HepG2 (cell line): ENCODE measurements at regions not wholly inside any gene's neighbourhood (a gene's known extent, or its start where the extent isn't known, plus 50 kb on each side); places are given as distances from the start of the nearest gene placed in this dataset.

Source experiments
- ATAC-seq: fragments of 200-7000 bp; cut with Tn5 transposase; 3 replicates; pipeline ENCODE4 v1.9.1; 2020; ENCODE audit warnings: mild to moderate bottlenecking, moderate library complexity
- BruUV-seq: library from RNA; stranded (reverse); fragments of 400-500 nt; replicated peaks from 2 replicates; lab custom pipeline; 2021; lab: Mats Ljungman, UMichigan
- CTCF ChIA-PET: fragments of 300-600 bp; formaldehyde crosslinking; extraction: SDS; loops from one replicate; lab custom pipeline; 2021; ENCODE audit warnings: low total read pairs, inconsistent platforms, low intra/inter-chr PET ratio; lab: Yijun Ruan, JAX
- POLR2A ChIA-PET: fragments of 350-600 bp; sonication (Branson Sonifier 250); formaldehyde crosslinking; loops from one replicate; lab custom pipeline; 2020; ENCODE audit warnings: antibody characterized with exemption, inconsistent platforms; lab: Yijun Ruan, JAX
- DNase-seq: peaks from one replicate; pipeline ENCODE4 v3.0.0-alpha.2; 2015; ENCODE audit warnings: low spot score
- FAIRE-seq: peaks from 3 replicates; lab custom pipeline; 2011; peaks lifted over from hg19 to GRCh38; lab: Jason Lieb, UNC
- H2AFZ ChIP-seq: one replicate; pipeline ENCODE4 v1.6.1; 2011; ENCODE audit warnings: low read length, inconsistent platforms
- H3K27ac ChIP-seq: fragments of 300-600 bp; 3 replicates; pipeline ENCODE4 v1.8.0; 2011; ENCODE audit warnings: mixed run types, mild to moderate bottlenecking, mixed read lengths, low read length, inconsistent platforms; ENCODE audit not compliant: insufficient read depth; ENCODE audit errors: extremely low read length
- H3K27me3 ChIP-seq, 2 experiments: fragments of 200-600 bp in 1 of 2; 2 replicates in 1 of 2; 3 replicates in 1 of 2; pipeline versions ENCODE4 v1.6.0 to v1.8.0; 2011; ENCODE audit warnings: low read length in 2 of 2, mild to moderate bottlenecking in 2 of 2, moderate library complexity in 2 of 2, inconsistent platforms in 1 of 2; ENCODE audit not compliant: insufficient read depth in 2 of 2, control insufficient read depth in 1 of 2
- H3K36me3 ChIP-seq, 2 experiments: fragments of 200-600 bp in 1 of 2; replicated peaks in 1 of 2; 2 replicates in 1 of 2; 3 replicates in 1 of 2; pipeline versions ENCODE4 v1.5.1 to v1.8.0; 2011; ENCODE audit warnings: low read length in 2 of 2, inconsistent platforms in 1 of 2; ENCODE audit not compliant: insufficient read depth in 2 of 2, control insufficient read depth in 1 of 2
- H3K4me1 ChIP-seq: 2 replicates; pipeline ENCODE4 v1.5.1; 2012; ENCODE audit warnings: low read length, inconsistent platforms; ENCODE audit not compliant: insufficient read depth
- H3K4me2 ChIP-seq: 2 replicates; pipeline ENCODE4 v1.6.0; 2011; ENCODE audit warnings: low read depth, low read length, inconsistent platforms
- H3K4me3 ChIP-seq, 3 experiments: fragments of 200-600 bp in 1 of 3; sonication (generic), shearing (Covaris generic) in 1 of 3; replicated peaks in 1 of 3; 2 replicates each; pipeline ENCODE4 v1.5.1; 2011 to 2016; ENCODE audit warnings: low read length in 3 of 3, inconsistent platforms in 2 of 3, low read depth in 2 of 3, mild to moderate bottlenecking in 2 of 3, control low read depth in 1 of 3, mixed read lengths in 1 of 3; ENCODE audit not compliant: insufficient read depth in 1 of 3
- H3K79me2 ChIP-seq: one replicate; pipeline ENCODE4 v1.6.1; 2011; ENCODE audit warnings: low read length, inconsistent platforms; ENCODE audit not compliant: insufficient read depth
- H3K9ac ChIP-seq: 2 replicates; pipeline ENCODE4 v1.6.0; 2011; ENCODE audit warnings: mild to moderate bottlenecking, low read depth, low read length, inconsistent platforms; ENCODE audit not compliant: insufficient read depth
- H3K9me3 ChIP-seq: 2 replicates; pipeline ENCODE4 v1.5.1; 2012; ENCODE audit warnings: mild to moderate bottlenecking, low read length
- H4K20me1 ChIP-seq: 2 replicates; pipeline ENCODE4 v1.6.0; 2011; ENCODE audit warnings: inconsistent platforms, mild to moderate bottlenecking, low read length, moderate library complexity; ENCODE audit not compliant: insufficient read depth
- BORCS8-MEF2B ChIP-seq: sonication (generic); formaldehyde crosslinking; IDR thresholded peaks from 2 replicates; pipeline ENCODE4 v1.8.0; 2022; ENCODE audit warnings: mild to moderate bottlenecking, missing genetic modification reagents
- DBP ChIP-seq: sonication (generic); formaldehyde crosslinking; IDR thresholded peaks from 2 replicates; pipeline ENCODE4 v1.4.0; 2020; ENCODE audit warnings: missing genetic modification reagents; ENCODE audit errors: not compliant biosample characterization
- GLMP ChIP-seq: sonication (generic); formaldehyde crosslinking; IDR thresholded peaks from 2 replicates; pipeline ENCODE4 v1.9.0; 2021; ENCODE audit warnings: missing genetic modification reagents, mild to moderate bottlenecking, borderline replicate concordance
- JUN ChIP-seq: sonication (generic); formaldehyde crosslinking; IDR thresholded peaks from 2 replicates; pipeline ENCODE4 v1.4.0; 2020; ENCODE audit warnings: mild to moderate bottlenecking, missing genetic modification reagents
- LCORL ChIP-seq, 2 experiments: fragments of 450-650 bp in 1 of 2; sonication (generic) in 1 of 2; formaldehyde crosslinking in 1 of 2; IDR thresholded peaks; 2 replicates each; pipeline versions ENCODE4 v1.5.0 to v1.6.1; 2017 to 2020; ENCODE audit warnings: antibody characterized with exemption in 1 of 2, missing genetic modification reagents in 1 of 2
- MBD4 ChIP-seq: IDR thresholded peaks from 2 replicates; pipeline ENCODE4 v1.6.1; 2012; ENCODE audit warnings: low read length, inconsistent platforms, borderline replicate concordance
- PTBP1 ChIP-seq: fragments of 200-400 bp; formaldehyde crosslinking; IDR thresholded peaks from 2 replicates; pipeline ENCODE4 v1.6.1; 2018; ENCODE audit warnings: low read length, low read depth; ENCODE audit not compliant: poor library complexity, severe bottlenecking
- SALL1 ChIP-seq: sonication (generic); formaldehyde crosslinking; IDR thresholded peaks from 2 replicates; pipeline ENCODE4 v1.8.0; 2022; ENCODE audit warnings: mild to moderate bottlenecking, missing genetic modification reagents
- TARDBP ChIP-seq: sonication (generic); formaldehyde crosslinking; IDR thresholded peaks from 2 replicates; pipeline ENCODE4 v1.8.0; 2022; ENCODE audit warnings: mild to moderate bottlenecking, missing genetic modification reagents
- TEAD2 ChIP-seq: sonication (generic); formaldehyde crosslinking; IDR thresholded peaks from 2 replicates; pipeline ENCODE4 v1.9.0; 2021; ENCODE audit warnings: missing genetic modification reagents
- ZBTB39 ChIP-seq: sonication (generic); formaldehyde crosslinking; IDR thresholded peaks from 2 replicates; pipeline ENCODE4 v1.5.0; 2020; ENCODE audit warnings: missing genetic modification reagents
- ZBTB7A ChIP-seq: sonication (generic); formaldehyde crosslinking; IDR thresholded peaks from 2 replicates; pipeline ENCODE4 v1.8.0; 2022; ENCODE audit warnings: mild to moderate bottlenecking, missing genetic modification reagents
- ZHX1 ChIP-seq: sonication (generic); formaldehyde crosslinking; IDR thresholded peaks from 2 replicates; pipeline ENCODE4 v1.8.1; 2022; ENCODE audit warnings: low read depth, mild to moderate bottlenecking, missing genetic modification reagents
- ZNF251 ChIP-seq: sonication (generic); formaldehyde crosslinking; IDR thresholded peaks from 2 replicates; pipeline ENCODE4 v1.9.0; 2021; ENCODE audit warnings: mild to moderate bottlenecking, missing genetic modification reagents
- ZNF382 ChIP-seq: sonication (generic); formaldehyde crosslinking; IDR thresholded peaks from 2 replicates; pipeline ENCODE4 v1.5.0; 2020; ENCODE audit warnings: missing genetic modification reagents, mild to moderate bottlenecking, borderline replicate concordance
- ZNF605 ChIP-seq: sonication (generic); formaldehyde crosslinking; IDR thresholded peaks from 2 replicates; pipeline ENCODE4 v1.8.0; 2022; ENCODE audit warnings: mild to moderate bottlenecking, missing genetic modification reagents
- ZNF777 ChIP-seq: sonication (generic); formaldehyde crosslinking; IDR thresholded peaks from 2 replicates; pipeline ENCODE4 v1.4.0; 2020; ENCODE audit warnings: missing genetic modification reagents
- ZNF792 ChIP-seq: IDR thresholded peaks from 2 replicates; pipeline ENCODE4 v1.6.1; 2016
- ZZZ3 ChIP-seq: sonication (generic); formaldehyde crosslinking; IDR thresholded peaks from 2 replicates; pipeline ENCODE4 v1.4.0; 2020; ENCODE audit warnings: missing genetic modification reagents, mild to moderate bottlenecking, borderline replicate concordance
- WGBS: methylation state at CpG from one replicate; pipeline ENCODE4 v1.1.6; 2017; ENCODE audit warnings: low lambda C conversion rate; 5-methylcytosine and 5-hydroxymethylcytosine counted together
- in situ Hi-C: cut with HindIII; loops from 2 replicates; pipeline ENCODE4 v1.10.0; 2017; ENCODE audit warnings: low pct_unique_long_range_greater_than_20kb; ENCODE audit not compliant: extremely low pct_ligation_motif_present
- intact Hi-C: fragments of 100-400 bp; cut with micrococcal nuclease; formaldehyde crosslinking; loops from one replicate; pipeline ENCODE4 v1.10.0; 2022; ENCODE audit not compliant: unreplicated experiment

- TF ChIP-seq JUN (CRISPR knock-in tag) (no peak), SALL1 (CRISPR knock-in tag) (no peak), ZNF251 (CRISPR knock-in tag) (no peak), ZNF382 (CRISPR knock-in tag) (no peak), ZNF605 (CRISPR knock-in tag) (no peak), DBP (CRISPR knock-in tag) (no peak)
Measured at GRCh38 chr3:187919048-187919447, 173.8 kb upstream of the BCL6 start (continued).

GRCh38 chr3:187919544-187919943, 174.3 kb upstream of the BCL6 start:
- Histone ChIP-seq H3K9ac (no peak overlapping the region), H4K20me1 (no peaks in the 10 kb centered on the region), H3K4me1 (peaks cover 64% of the 10 kb centered on the region), H3K4me2 (no peak overlapping the region), H3K4me3 (no peak overlapping the region), H3K27ac (no peak overlapping the region), H3K27me3 (no peaks in the 10 kb centered on the region; a peak in 1 of 5 replicates), H3K79me2 (no peaks in the 10 kb centered on the region), H3K36me3 (no peaks in the 10 kb centered on the region), H3K9me3 (peaks cover 5% of the 10 kb centered on the region), H2AFZ (no peak overlapping the region)
- POLR2A ChIA-PET: no interaction called here
- 87% methylated on average over 3 of the region's 3 CpGs for WGBS
- in situ Hi-C loops: no loop called here
- DNase-seq (no peak), ATAC-seq (no peak), FAIRE-seq (no peak)
- BruUV-seq: no TSS peak
- intact Hi-C loops: loop anchor here (10.0 kb wide), 1 partner anchor 85 kb away; no protein-coding TSS in a partner anchor
- CTCF ChIA-PET: no interaction called here
- TF ChIP-seq MBD4 (no peak), TEAD2 (CRISPR knock-in tag) (no peak), ZBTB39 (CRISPR knock-in tag) (no peak), ZHX1 (CRISPR knock-in tag) (no peak), LCORL (IDR thresholded peaks at IDR 0.05) (no peak), LCORL (CRISPR knock-in tag; IDR thresholded peaks at IDR 0.05) (no peak), ZZZ3 (CRISPR knock-in tag) (no peak), BORCS8-MEF2B (CRISPR knock-in tag) (no peak), ZNF777 (CRISPR knock-in tag) (no peak), ZBTB7A (CRISPR knock-in tag) (no peak), TARDBP (CRISPR knock-in tag) (no peak), PTBP1 (no peak), ZNF792 (CRISPR knock-in tag) (no peak), GLMP (CRISPR knock-in tag) (no peak)
